NB4 (cell line): ENCODE measurements at regions not wholly inside any gene's neighbourhood (a gene's known extent, or its start where the extent isn't known, plus 50 kb on each side); places are given as distances from the start of the nearest gene placed in this dataset.

ENCODE experiments used
- MYC ChIP-seq: IDR thresholded peaks from 2 replicates; pipeline ENCODE4 v1.6.1; 2011; ENCODE audit warnings: low read depth, low read length
- POLR2A ChIP-seq: IDR thresholded peaks from 2 replicates; pipeline ENCODE4 v1.6.1; 2011; ENCODE audit warnings: mild to moderate bottlenecking; ENCODE audit not compliant: insufficient read length; ENCODE audit errors: extremely low read depth
- TF ChIP-seq, protein P1 (sequence below): IDR thresholded peaks from one replicate; pipeline ENCODE4 v1.5.1; 2012; ENCODE audit warnings: low read depth, low read length
- TF ChIP-seq, protein P2 (sequence below): IDR thresholded peaks from 2 replicates; pipeline ENCODE4 v1.6.1; 2011; ENCODE audit warnings: low read depth, low read length

DNA sequence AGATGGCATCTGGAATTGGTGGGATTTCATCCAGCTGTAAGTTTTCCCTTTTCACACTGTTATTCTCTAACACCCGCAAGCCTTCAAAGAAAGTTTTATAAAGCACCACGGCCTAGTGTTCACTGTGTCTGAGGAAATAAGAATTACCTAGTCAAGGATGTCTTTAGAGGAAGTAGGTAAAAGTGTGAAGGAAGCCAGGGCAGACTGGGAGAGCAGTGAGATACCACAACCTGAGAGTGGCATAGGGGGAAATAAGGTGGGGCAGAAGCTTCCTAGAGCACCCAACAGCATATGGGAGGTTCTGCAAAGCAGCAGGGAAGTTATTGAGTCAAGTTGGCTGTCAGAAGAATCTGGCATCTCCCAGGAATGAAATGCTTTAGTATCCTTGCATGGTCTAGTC lies 241.2 kb downstream of the CETN3 start:
- TF ChIP-seq POLR2A (no peak), MYC (no peak)
- TF ChIP-seq, protein P1, sequence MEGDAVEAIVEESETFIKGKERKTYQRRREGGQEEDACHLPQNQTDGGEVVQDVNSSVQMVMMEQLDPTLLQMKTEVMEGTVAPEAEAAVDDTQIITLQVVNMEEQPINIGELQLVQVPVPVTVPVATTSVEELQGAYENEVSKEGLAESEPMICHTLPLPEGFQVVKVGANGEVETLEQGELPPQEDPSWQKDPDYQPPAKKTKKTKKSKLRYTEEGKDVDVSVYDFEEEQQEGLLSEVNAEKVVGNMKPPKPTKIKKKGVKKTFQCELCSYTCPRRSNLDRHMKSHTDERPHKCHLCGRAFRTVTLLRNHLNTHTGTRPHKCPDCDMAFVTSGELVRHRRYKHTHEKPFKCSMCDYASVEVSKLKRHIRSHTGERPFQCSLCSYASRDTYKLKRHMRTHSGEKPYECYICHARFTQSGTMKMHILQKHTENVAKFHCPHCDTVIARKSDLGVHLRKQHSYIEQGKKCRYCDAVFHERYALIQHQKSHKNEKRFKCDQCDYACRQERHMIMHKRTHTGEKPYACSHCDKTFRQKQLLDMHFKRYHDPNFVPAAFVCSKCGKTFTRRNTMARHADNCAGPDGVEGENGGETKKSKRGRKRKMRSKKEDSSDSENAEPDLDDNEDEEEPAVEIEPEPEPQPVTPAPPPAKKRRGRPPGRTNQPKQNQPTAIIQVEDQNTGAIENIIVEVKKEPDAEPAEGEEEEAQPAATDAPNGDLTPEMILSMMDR = no peak
- TF ChIP-seq, protein P2, sequence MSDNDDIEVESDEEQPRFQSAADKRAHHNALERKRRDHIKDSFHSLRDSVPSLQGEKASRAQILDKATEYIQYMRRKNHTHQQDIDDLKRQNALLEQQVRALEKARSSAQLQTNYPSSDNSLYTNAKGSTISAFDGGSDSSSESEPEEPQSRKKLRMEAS = no peak
